Neuronal stem cell (in vitro differentiated cells): ENCODE measurements at regions not wholly inside any gene's neighbourhood (a gene's known extent, or its start where the extent isn't known, plus 50 kb on each side); places are given as distances from the start of the nearest gene placed in this dataset.
"Not testable (repeated sequence)": the region's sequence is repeated elsewhere in the genome, so short reads cannot be mapped to it uniquely, and the experiment has no call there.

Experiments used
- DNase-seq: peaks from one replicate; pipeline ENCODE4 v3.0.0-alpha.2; 2013; ENCODE audit warnings: low spot score
- H2AFZ ChIP-seq: one replicate; pipeline ENCODE4 v1.6.1; 2013; ENCODE audit warnings: mild to moderate bottlenecking, low read length, inconsistent platforms
- H2AK5ac ChIP-seq: 2 replicates; pipeline ENCODE4 v1.6.1; 2013; ENCODE audit warnings: low read depth, mild to moderate bottlenecking, inconsistent platforms, low read length, moderate library complexity, mixed read lengths
- H2BK120ac ChIP-seq: 2 replicates; pipeline ENCODE4 v1.6.1; 2013; ENCODE audit warnings: low read depth, mild to moderate bottlenecking, inconsistent platforms, low read length, moderate library complexity, mixed read lengths
- H2BK12ac ChIP-seq: one replicate; pipeline ENCODE4 v1.6.1; 2013; ENCODE audit warnings: low read length, inconsistent platforms
- H2BK15ac ChIP-seq: 2 replicates; pipeline ENCODE4 v1.6.1; 2013; ENCODE audit warnings: mild to moderate bottlenecking, low read length, inconsistent platforms, mixed read lengths
- H2BK5ac ChIP-seq: one replicate; pipeline ENCODE4 v1.6.1; 2013; ENCODE audit warnings: inconsistent platforms, mild to moderate bottlenecking, low read length, moderate library complexity
- H3K14ac ChIP-seq: one replicate; pipeline ENCODE4 v1.6.1; 2013; ENCODE audit warnings: low read length, inconsistent platforms
- H3K18ac ChIP-seq: 2 replicates; pipeline ENCODE4 v1.6.1; 2013; ENCODE audit warnings: low read length, inconsistent platforms
- H3K23ac ChIP-seq: 2 replicates; pipeline ENCODE4 v1.6.1; 2013; ENCODE audit warnings: low read depth, mild to moderate bottlenecking, mixed read lengths, low read length, inconsistent platforms; ENCODE audit not compliant: poor library complexity
- H3K27ac ChIP-seq: replicated peaks from 3 replicates; pipeline ENCODE4 v1.5.1; 2013; ENCODE audit warnings: low read length, inconsistent platforms
- H3K27me3 ChIP-seq, 3 experiments: 2 replicates each; pipeline ENCODE4 v1.6.1; 2013; ENCODE audit warnings: low read length in 3 of 3, mild to moderate bottlenecking in 2 of 3, inconsistent platforms in 1 of 3, low read depth in 1 of 3, mixed read lengths in 1 of 3, moderate library complexity in 1 of 3; ENCODE audit not compliant: control insufficient read depth in 3 of 3, insufficient read depth in 3 of 3
- H3K36me3 ChIP-seq, 2 donors: replicated peaks in 1 of 2; 2 replicates each; pipeline ENCODE4 v1.6.1; 2013; ENCODE audit warnings: low read length in 2 of 2; ENCODE audit not compliant: control insufficient read depth in 2 of 2, insufficient read depth in 2 of 2
- H3K4ac ChIP-seq: 2 replicates; pipeline ENCODE4 v1.6.1; 2013; ENCODE audit warnings: inconsistent platforms, mild to moderate bottlenecking, low read length, moderate library complexity
- H3K4me1 ChIP-seq, 2 donors: 1 replicate in 1 of 2; 2 replicates in 1 of 2; pipeline ENCODE4 v1.6.1; 2013; ENCODE audit warnings: low read length in 2 of 2, low read depth in 1 of 2; ENCODE audit not compliant: control insufficient read depth in 2 of 2, insufficient read depth in 1 of 2
- H3K4me2 ChIP-seq: one replicate; pipeline ENCODE4 v1.6.1; 2013; ENCODE audit warnings: mild to moderate bottlenecking, low read length, inconsistent platforms; ENCODE audit not compliant: insufficient read depth, poor library complexity, severe bottlenecking
- H3K4me3 ChIP-seq, 2 donors: 2 replicates each; pipeline ENCODE4 v1.5.1; 2013; ENCODE audit warnings: low read length in 2 of 2, mild to moderate bottlenecking in 2 of 2, inconsistent platforms in 1 of 2, moderate library complexity in 1 of 2
- H3K79me1 ChIP-seq: one replicate; pipeline ENCODE4 v1.6.1; 2013; ENCODE audit warnings: low read depth, mild to moderate bottlenecking, inconsistent platforms, low read length, moderate library complexity
- H3K9ac ChIP-seq: one replicate; pipeline ENCODE4 v1.6.1; 2013; ENCODE audit warnings: mild to moderate bottlenecking, low read depth, low read length, inconsistent platforms; ENCODE audit not compliant: poor library complexity
- H3K9me3 ChIP-seq, 2 donors: replicated peaks in 1 of 2; 2 replicates each; pipeline versions ENCODE3 to v1.6.1; 2013; ENCODE audit warnings: low read length in 2 of 2, mild to moderate bottlenecking in 2 of 2, inconsistent platforms in 1 of 2, low read depth in 1 of 2, mixed read lengths in 1 of 2, moderate library complexity in 1 of 2; ENCODE audit not compliant: control insufficient read depth in 2 of 2, insufficient read depth in 1 of 2
- H4K8ac ChIP-seq: one replicate; pipeline ENCODE4 v1.6.1; 2013; ENCODE audit warnings: low read depth, mild to moderate bottlenecking, inconsistent platforms, low read length, moderate library complexity
- H4K91ac ChIP-seq: one replicate; pipeline ENCODE4 v1.6.1; 2013; ENCODE audit warnings: low read length, low read depth, mild to moderate bottlenecking, inconsistent platforms; ENCODE audit not compliant: poor library complexity
- WGBS, 2 donors: extraction: QIAGEN DNeasy Blood & Tissue Kit; methylation state at CpG; one replicate each; pipeline ENCODE4 v1.1.7; 2013; ENCODE audit warnings: missing lambda C conversion rate in 2 of 2, mixed read lengths in 1 of 2; ENCODE audit not compliant: insufficient read length in 2 of 2, insufficient replicate concordance in 1 of 2; ENCODE audit errors: extremely low coverage in 2 of 2; 5-methylcytosine and 5-hydroxymethylcytosine counted together

DNA sequence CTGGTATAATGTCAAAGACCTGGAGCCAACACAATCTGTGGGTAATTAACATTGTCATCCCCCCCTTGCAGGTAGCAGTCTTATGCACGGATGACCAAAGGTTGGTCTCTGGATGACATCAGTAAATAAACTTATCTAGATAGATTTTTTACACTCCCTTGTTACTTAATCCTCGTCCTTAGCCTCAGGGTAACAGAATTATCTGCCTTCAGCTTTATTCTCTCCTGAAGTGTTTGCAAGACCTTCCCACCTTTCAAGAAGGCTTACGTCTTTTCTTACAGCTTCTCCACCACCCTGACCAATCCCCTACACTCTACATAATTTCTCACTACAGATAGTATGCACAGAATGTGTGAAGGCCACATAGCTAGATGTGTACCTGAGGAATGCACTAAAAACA, 434.8 kb upstream of the HTR1E start:
- no peak overlapping the region for H3K9ac ChIP-seq
- no peak overlapping the region for H3K4ac ChIP-seq
- H2AFZ ChIP-seq = no peak overlapping the region
- no peak overlapping the region for H2BK5ac ChIP-seq
- no peak overlapping the region for H2BK120ac ChIP-seq
- H3K18ac ChIP-seq = no peak overlapping the region
- WGBS, 2 donors = no CpG with 5 or more reads among the region's 3 CpGs
- no peak for DNase-seq
- H3K27me3 ChIP-seq = no peaks in the 10 kb centered on the region
- H3K4me2 ChIP-seq = no peak overlapping the region
- H3K23ac ChIP-seq = no peak overlapping the region
- no peaks in the 10 kb centered on the region for H3K36me3 ChIP-seq
- no peak overlapping the region for H4K8ac ChIP-seq
- no peaks in the 10 kb centered on the region for H3K79me1 ChIP-seq
- H3K4me1 ChIP-seq = no peaks in the 10 kb centered on the region
- no peak overlapping the region for H3K14ac ChIP-seq
- no peak overlapping the region for H2BK15ac ChIP-seq
- H4K91ac ChIP-seq = no peak overlapping the region
- no peaks in the 10 kb centered on the region for H3K9me3 ChIP-seq
- no peak overlapping the region for H2BK12ac ChIP-seq
- no peak overlapping the region for H3K4me3 ChIP-seq
- no peak overlapping the region for H2AK5ac ChIP-seq
- no peak overlapping the region for H3K27ac ChIP-seq

DNA sequence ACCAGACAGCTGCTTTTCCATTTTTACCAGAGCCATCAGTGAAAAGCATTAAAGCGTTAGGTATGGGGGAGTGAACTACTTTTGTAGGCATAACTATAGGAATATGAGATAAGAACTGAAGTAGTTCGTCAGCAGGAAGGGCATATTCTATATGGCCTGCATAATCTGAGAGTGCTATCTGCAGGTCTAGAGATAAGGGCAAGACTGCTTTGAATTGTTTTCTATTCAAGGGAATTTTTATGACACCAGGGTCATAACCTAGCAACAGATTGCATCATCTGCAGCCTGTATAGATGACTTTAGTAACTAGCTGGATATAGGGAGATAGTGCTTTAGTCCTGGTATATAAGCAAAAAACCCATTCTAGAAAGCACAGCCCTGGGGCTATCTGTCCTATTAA, 437.3 kb upstream of the HTR1E start:
- Histone ChIP-seq H3K23ac (no peak overlapping the region), H3K36me3 (no peaks in the 10 kb centered on the region)

DNA sequence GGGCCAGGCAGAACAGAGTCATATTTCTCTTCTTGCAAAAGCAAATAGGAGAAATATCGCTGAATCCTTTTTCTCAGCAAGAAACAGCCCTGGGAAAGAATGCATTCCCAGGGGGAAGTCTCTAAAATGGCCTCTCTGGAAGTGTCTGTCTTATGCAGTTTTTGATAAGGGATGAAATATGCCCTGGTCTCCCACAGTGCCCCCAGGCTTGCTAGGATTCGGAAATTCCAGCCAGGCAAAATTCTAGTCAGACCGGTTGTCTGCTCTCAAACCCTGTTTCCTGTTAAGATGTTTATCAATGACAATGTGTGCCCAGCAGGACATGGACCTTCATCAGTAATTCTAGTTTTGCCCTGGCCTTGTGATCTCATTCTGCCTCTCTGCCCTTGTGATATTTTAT, 448.3 kb upstream of the HTR1E start:
- not testable (repeated sequence) for DNase-seq, H3K4me2 ChIP-seq, H4K91ac ChIP-seq, H3K18ac ChIP-seq, H3K9me3 ChIP-seq, H3K79me1 ChIP-seq, H2AFZ ChIP-seq, H2BK120ac ChIP-seq, H2AK5ac ChIP-seq, H3K9ac ChIP-seq, H3K27ac ChIP-seq, H3K27me3 ChIP-seq, H4K8ac ChIP-seq, H3K4me3 ChIP-seq, H3K36me3 ChIP-seq, H3K4me1 ChIP-seq, H3K14ac ChIP-seq, H3K23ac ChIP-seq, H2BK12ac ChIP-seq, H2BK5ac ChIP-seq, H2BK15ac ChIP-seq, H3K4ac ChIP-seq
- no CpG with 5 or more reads among the region's 3 CpGs for WGBS, 2 donors

More for the DNA sequence above, 437.3 kb upstream of the HTR1E start:
- Histone ChIP-seq H2AFZ (no peak overlapping the region), H2BK15ac (no peak overlapping the region), H3K27ac (no peak overlapping the region), H3K4ac (no peak overlapping the region), H3K4me1 (no peaks in the 10 kb centered on the region), H2BK5ac (no peak overlapping the region), H3K4me2 (no peak overlapping the region), H2AK5ac (no peak overlapping the region), H4K91ac (no peak overlapping the region), H3K9me3 (no peaks in the 10 kb centered on the region), H3K14ac (no peak overlapping the region), H3K18ac (no peak overlapping the region), H3K4me3 (no peak overlapping the region), H3K9ac (no peak overlapping the region), H3K79me1 (no peaks in the 10 kb centered on the region), H3K27me3 (no peaks in the 10 kb centered on the region), H2BK12ac (no peak overlapping the region), H2BK120ac (no peak overlapping the region), H4K8ac (no peak overlapping the region)
- WGBS, 2 donors = no CpG with 5 or more reads among the region's 2 CpGs
- DNase-seq = no peak

GRCh38 chr6:86487660-86488221, 449.6 kb upstream of the HTR1E start:
- WGBS, 2 donors = no CpG with 5 or more reads among the region's 2 CpGs
- Histone ChIP-seq H2BK120ac (no peak overlapping the region), H3K9ac (no peak overlapping the region), H3K27ac (no peak overlapping the region), H3K14ac (no peak overlapping the region), H2BK5ac (no peak overlapping the region), H4K8ac (no peak overlapping the region), H3K27me3 (no peaks in the 10 kb centered on the region), H3K18ac (no peak overlapping the region), H2AK5ac (no peak overlapping the region), H3K9me3 (no peaks in the 10 kb centered on the region), H2BK12ac (no peak overlapping the region), H3K4me1 (peaks cover 0 to 1% of the 10 kb centered on the region in 2 donors), H2BK15ac (no peak overlapping the region), H3K4me2 (no peak overlapping the region), H2AFZ (no peak overlapping the region), H3K4ac (no peak overlapping the region), H3K79me1 (no peaks in the 10 kb centered on the region), H3K23ac (no peak overlapping the region), H3K4me3 (no peak overlapping the region), H3K36me3 (no peaks in the 10 kb centered on the region), H4K91ac (no peak overlapping the region)
- no peak for DNase-seq
